Activated gamma-delta T cell treated with Interleukin-2 at 50 U/mL for 16 hours (primary cell): ENCODE measurements at regions not wholly inside any gene's neighbourhood (a gene's known extent, or its start where the extent isn't known, plus 50 kb on each side); places are given as distances from the start of the nearest gene placed in this dataset.
"Not testable (repeated sequence)": the region's sequence is repeated elsewhere in the genome, so short reads cannot be mapped to it uniquely, and the experiment has no call there.

Experiments used
- DNase-seq: peaks from one replicate; pipeline ENCODE4 v3.0.0-alpha.2; 2020

- DNase-seq: no peak
Measured at GRCh38 chr22:47356511-47357011, 594.1 kb downstream of the TBC1D22A start.

GRCh38 chr22:47355776-47356510, 593.5 kb downstream of the TBC1D22A start:
- no peak for DNase-seq

GRCh38 chr22:47355388-47355725, 592.9 kb downstream of the TBC1D22A start:
- DNase-seq: no peak

DNA sequence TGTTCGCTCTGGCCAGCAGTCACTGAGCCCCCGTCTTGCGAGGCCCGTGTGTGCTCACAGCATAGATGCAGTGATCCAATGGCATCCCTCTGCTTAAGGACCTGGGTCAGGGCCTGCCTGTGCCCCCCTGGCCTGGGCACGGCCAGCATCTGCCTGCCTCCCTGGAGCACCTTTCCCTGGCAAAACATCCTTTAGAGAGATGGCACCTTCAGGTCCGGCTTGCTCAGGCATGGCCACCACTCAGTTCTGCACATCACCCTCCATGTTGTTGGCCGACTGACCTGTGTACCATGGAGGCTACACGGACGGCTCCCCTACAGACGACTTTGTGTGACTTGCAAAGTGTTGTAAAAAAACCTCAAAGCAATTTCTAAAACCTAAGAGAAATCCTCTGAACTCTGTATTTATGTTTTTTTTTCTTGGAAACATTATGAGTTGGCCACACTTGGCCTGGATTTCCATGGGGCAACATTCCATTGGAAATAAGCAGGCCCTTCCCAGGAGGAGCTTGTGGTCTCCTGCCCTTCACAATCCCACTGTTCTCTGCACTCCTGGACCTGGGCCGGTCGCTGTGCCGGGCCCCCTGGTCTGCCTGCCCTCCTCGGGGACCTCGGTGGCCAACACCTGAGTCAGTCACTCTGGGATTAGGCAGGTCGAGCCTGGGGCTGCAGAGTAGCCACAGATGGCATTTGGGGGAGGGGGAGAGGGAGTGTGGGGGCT, 592.4 kb downstream of the TBC1D22A start:
- no peak for DNase-seq

DNA sequence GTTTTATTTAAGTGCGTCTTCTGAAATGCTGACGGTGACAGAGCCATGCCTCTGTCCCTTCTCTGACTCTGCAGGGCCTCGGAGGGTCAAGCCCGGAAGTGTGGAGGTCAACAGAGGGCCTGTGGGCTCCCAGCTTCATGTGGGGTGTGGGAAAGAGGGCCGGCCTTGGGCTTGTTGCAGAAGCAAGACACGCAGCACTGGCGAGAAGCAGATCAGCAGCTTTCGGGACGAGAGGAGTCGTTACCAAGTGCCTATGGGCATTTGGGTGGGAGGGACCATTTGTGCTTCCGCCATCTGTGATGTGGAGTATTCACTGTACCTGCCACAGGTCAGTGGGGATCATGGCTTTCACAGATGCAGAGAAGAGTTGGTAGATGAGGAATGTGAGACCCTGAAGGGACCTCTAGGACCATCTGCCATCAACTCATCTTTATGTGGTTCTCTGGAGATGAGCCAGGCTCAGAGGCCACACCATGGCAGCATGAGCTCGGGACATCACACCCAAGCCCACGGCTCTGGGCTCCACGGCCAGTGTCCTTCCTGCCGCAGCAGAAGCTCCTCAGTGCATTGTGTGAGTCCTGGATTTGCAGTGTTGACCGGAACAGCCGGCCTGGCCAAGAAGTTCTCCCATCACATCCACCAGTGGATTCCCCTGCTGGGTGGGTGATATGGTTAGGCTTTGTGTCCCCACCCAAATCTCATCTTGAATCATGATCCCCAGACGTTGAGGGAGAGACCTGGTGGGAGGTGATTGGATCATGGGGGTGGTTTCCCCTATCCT, 590.7 kb downstream of the TBC1D22A start:
- DNase-seq: no peak

DNA sequence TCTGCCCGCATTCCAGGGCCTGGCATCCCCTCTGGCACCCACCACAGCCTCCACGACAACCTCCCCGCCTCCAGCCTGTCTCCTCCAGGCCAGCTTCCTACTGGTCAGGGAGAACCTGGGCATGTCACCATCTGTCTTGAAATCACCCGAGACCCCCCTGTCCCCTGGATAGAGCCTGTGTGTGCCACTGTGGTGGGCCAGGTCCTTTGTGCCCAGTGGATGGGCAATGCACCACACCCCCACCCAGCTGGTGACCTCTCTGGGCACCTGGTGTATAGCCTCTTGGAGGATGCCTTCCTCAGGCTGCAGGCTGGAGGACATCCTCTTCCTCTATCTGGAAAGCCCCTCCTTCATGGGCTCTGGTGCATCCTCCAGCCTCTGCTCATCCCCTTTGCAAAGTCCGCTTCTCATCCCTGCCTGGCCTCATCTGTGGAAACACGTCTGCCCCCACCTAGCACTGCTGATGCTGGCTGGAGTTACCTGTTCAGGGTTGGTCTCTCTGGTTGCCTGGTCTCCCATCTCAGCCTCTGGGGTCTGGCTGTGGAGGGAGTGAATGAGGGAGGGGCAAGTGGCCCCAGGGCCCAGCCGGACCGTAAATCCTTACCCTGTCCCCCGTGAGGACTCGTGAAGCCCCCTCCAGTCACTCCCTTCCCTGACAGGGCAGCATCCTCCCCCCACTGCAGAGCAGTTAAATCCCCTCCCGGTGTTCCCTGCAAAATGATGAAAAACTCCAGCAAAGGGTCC, 589.6 kb downstream of the TBC1D22A start:
- no peak for DNase-seq

DNA sequence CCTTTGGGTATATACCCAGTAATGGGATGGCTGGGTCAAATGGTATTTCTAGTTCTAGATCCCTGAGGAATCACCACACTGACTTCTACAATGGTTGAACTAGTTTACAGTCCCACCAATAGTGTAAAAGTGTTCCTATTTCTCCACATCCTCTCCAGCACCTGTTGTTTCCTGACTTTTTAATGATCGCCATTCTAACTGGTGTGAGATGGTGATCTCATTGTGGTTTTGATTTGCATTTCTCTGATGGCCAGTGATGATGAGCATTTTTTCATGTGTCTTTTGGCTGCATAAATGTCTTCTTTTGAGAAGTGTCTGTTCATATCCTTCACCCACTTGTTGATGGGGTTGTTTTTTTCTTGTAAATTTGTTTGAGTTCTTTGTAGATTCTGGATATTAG, 583.8 kb downstream of the TBC1D22A start:
- not testable (repeated sequence) for DNase-seq

GRCh38 chr22:47345025-47345424, 582.6 kb downstream of the TBC1D22A start:
- DNase-seq: no peak

DNA sequence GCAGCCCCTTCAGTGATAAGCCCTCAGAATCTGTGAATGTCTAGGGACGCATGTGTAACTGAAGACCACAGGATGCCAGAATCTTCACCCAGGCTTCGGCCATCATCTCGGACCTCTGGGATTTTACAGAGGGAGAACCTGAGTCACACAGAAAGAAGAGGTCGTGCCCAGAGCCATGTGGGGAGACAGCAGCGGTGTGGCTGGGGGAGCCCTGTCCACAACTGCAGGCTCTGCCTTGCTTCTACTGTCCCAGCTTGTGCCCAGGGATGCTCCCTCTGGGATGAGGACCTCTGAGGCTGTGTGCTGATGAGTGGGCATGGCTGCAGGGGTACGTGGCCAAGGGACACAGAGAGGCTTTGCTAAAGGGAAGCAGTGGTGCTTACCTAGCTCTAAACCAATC, 582.0 kb downstream of the TBC1D22A start:
- no peak for DNase-seq

DNA sequence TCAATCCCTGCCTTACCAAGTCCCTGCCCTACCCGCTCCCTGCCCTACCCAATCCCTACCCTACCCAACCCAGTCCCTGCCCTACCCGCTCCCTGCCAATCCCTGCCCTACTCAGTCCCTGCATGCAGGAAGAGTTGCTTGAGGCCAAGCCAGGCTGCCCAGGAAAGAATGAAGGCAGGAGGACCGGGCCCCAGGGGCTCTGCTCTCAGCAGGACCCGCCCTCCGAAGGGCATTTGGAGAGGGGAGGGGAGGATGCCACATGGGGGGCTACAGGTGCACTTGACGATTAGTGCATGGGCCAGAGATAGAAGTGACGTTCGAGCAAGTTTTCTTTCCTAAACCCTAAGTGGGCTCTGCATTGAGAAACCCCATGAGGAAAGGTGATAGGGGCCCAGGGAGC, 581.2 kb downstream of the TBC1D22A start:
- DNase-seq: no peak

GRCh38 chr22:47342446-47342845, 580.0 kb downstream of the TBC1D22A start:
- no peak for DNase-seq

- DNase-seq: no peak
Measured at GRCh38 chr22:47341464-47341863, 579.0 kb downstream of the TBC1D22A start.

DNA sequence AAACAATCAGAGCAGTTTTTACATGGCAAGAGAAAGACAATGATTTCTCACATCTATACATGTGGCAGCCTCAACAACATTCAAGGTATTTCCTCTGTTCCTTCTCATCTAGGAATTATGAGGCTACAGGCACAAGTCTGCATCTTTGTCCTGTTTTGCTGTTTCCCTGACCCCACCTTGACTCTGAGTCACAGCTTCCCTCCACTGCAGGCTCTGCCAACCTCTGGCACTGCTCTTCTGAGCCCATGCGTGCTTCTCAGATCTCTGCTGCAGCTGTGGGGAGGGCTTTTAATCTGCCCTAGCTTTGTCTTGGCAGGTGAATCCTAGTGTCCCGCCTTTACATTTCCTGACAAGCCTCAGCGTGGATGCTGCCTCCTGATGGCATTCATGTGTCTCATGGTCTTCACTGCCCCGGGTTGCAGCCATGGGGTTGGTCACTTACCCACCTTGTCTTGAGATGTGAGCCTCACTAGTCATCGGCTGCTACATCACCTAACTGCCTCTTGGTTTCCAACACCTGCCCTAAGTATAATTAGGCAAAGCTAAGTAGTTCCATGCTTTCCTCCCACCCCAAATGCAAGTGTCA, 578.5 kb downstream of the TBC1D22A start:
- no peak for DNase-seq

DNA sequence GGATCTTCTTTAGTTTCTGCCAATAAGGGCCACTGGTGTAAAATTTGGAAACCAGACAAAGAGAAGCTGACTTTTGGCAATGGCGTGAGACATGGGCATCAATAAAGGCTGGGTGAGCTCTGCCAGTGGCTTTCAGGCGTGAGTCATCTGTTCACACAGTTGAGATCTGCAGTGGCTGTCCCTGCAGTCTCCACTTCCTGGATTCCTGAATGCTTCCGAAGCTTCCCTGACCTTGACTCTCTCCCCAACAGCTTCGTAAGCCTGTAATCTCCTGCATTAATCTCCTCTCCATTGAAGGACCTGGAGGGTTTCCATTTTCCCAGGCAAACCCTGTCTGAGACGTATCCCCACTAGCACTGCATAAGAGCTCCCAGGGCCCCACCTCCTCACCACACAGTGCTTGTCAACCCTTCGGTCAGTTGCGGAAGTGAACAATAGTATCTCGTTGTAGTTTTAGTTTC, 574.7 kb downstream of the TBC1D22A start:
- no peak for DNase-seq

DNA sequence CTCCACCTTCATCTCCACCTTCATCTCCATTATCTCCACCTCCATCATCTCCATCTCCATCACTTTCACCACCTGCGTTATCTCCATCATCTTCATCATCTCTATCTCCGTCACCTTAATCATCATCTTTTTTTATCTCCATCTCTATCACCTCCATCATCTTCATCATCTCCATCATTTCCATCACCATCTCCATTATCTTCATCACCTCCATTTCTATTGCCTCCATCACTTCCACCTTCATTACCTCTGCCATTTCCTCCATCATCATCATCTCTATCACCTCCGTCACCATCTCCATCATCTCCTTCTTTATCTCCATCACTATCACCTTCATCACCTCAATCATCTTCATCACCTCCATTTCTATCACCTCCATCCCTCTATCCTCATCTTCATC, 573.5 kb downstream of the TBC1D22A start:
- no peak for DNase-seq

DNA sequence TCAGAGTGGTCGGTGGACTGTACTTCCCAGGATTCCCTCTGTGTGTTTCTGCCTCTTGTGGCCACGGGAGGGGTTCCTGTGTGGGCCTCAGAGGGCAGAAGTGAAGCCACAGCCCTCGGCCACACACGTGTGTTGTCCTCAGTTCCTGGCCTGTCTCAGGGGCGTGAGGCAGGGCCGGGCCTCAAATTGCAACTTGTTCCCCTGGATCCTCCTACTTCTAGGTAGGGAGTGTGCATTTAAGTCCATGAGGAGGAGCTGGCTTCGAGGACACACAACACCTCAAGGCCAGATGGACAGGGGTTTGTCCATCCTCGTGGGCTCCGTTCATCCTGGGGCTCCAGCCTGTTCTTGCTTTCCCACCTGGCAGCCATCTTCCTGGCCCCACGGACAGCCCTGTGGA, 573.0 kb downstream of the TBC1D22A start:
- no peak for DNase-seq

- DNase-seq: no peak
Measured at GRCh38 chr22:47334601-47335000, 572.2 kb downstream of the TBC1D22A start.

DNA sequence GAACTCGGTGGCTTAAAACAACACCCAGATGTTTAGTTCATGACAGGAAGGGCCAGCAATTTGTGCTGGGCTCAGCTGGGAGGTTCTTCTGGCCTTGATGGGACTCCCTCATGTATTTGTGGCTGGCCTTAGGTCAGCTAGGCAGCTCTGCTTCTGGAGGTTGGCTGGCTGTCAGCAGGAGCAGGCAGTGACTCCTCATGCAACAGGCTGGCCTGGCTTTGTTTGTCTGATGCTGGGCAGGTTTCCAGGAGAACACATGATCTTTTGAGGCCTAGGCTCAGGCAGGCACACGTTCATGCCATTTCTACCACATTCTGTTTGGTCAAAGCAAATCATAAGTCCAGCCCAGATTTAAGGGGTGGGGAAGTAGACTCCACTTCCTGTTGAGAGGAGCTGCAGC, 571.2 kb downstream of the TBC1D22A start:
- DNase-seq: no peak

GRCh38 chr22:47332246-47332980, 570.0 kb downstream of the TBC1D22A start:
- no peak for DNase-seq

- DNase-seq: no peak
Measured at GRCh38 chr22:47331750-47332149, 569.3 kb downstream of the TBC1D22A start.

DNA sequence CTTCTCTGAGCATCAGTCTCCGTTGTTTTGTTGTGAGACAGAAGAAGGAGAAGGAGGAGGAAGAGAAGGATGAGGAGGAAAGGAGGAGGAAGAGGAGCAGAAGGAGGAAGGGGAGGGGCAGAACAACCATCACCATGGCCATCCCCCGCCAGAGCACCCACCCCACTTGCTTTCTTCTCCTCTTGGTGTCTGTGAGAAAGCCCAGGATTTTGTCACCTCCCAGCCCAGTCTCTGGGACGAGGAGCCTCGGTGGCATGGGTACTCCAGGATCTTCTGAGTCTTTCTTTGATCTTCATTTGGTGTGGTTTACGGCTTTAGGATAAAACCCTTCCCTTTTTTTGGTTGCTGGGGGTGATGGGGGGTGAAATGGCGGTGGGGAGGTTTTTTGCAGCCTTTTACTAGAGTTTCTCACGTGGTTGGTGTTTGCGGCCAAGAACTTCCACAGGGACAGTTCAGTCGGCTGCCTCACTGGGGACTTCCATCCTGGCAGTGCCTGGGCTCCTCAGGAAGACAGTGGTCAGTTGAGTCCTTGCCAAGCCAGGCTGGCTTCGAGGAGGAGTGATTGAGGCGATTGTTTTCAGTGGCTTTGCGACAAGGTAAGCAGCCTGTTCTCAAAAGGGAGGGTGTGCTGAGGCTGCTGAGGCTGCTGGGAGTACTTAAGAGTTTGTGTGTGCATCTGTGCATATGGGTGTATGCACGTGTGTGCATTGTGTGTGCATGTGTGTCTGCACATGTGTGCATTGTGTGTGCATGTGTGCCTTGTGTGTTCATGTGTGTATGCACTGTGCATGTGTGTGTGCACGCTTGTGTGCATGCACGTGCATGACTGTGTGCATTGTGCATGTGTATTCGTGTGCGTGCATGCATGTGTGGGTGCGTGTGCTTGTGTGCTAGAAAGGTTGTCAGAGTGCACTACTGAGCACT, 567.5 kb downstream of the TBC1D22A start:
- DNase-seq: no peak
